GM12892 (cell line): ENCODE measurements at regions not wholly inside any gene's neighbourhood (a gene's known extent, or its start where the extent isn't known, plus 50 kb on each side); places are given as distances from the start of the nearest gene placed in this dataset.

Experiments
- POLR2A ChIP-seq: IDR thresholded peaks from 2 replicates; pipeline ENCODE4 v1.6.1; 2011; ENCODE audit warnings: low read depth, low read length, control low read depth
- POLR2AphosphoS5 ChIP-seq: IDR thresholded peaks from 2 replicates; pipeline ENCODE4 v1.6.1; 2011; ENCODE audit warnings: low read depth, low read length, control low read depth
- TAF1 ChIP-seq: IDR thresholded peaks from 2 replicates; pipeline ENCODE4 v1.6.1; 2011; ENCODE audit warnings: low read depth, mild to moderate bottlenecking, control low read depth, low read length, borderline replicate concordance

DNA sequence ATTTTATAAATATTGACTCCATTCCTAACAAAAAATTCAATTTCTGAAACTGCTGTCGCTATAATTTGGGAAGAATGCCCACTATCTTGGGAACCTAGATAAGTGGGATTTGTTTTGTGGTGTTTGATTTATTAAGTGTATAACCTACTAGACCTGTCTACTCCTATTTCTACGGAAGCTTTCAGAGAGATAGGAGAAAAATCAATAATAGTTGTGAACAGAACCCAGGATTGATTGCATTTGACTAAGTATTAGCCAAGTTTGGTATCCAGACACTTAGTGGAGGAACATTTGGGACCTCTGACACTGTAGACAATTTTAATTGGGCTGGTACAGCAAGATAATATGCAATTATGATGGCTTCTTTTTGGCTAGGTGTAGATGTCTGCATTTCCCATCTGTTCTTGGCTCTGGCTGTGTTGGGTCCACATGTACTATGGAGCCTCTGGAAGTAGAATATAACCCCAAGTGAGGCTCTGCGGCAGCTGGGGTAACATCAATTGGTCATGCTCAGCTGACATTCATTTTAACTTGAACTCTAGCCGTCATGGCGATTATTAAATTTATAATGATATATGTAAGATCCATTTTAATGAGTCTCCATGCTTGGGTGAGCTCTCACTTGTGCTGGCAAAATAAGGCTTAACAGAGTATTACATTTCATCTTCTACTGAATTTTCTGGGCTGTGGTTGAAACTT is 111.5 kb upstream of the E2F8 start:
- TF ChIP-seq POLR2A (no peak), POLR2AphosphoS5 (no peak), TAF1 (no peak)
